NB4 (cell line): ENCODE measurements at regions not wholly inside any gene's neighbourhood (a gene's known extent, or its start where the extent isn't known, plus 50 kb on each side); places are given as distances from the start of the nearest gene placed in this dataset.

ENCODE experiments used
- CTCF ChIP-seq: IDR thresholded peaks from one replicate; pipeline ENCODE4 v1.5.1; 2012; ENCODE audit warnings: low read depth, low read length
- MAX ChIP-seq: IDR thresholded peaks from 2 replicates; pipeline ENCODE4 v1.6.1; 2011; ENCODE audit warnings: low read depth, low read length

GRCh38 chr2:22500555-22500935, 884.4 kb upstream of the KLHL29 start:
- no peak for TF ChIP-seq CTCF
- no peak for TF ChIP-seq MAX
